ENCODE measurements at regions not wholly inside any gene's neighbourhood (a gene's known extent, or its start where the extent isn't known, plus 50 kb on each side); places are given as distances from the start of the nearest gene placed in this dataset.

GRCh38 chr6:6402006-6402405, 81.5 kb upstream of the F13A1 start:
- no peak overlapping the region for H3K27ac Mint-ChIP-seq
- ATAC-seq: no peak
- no peaks in the 10 kb centered on the region for H3K9me3 Mint-ChIP-seq (ENCODE audit: insufficient read depth)
- H3K4me1 Mint-ChIP-seq (ENCODE audit: low read depth): no peaks in the 10 kb centered on the region
- ChIA-PET CTCF (no interaction called here), POLR2A (no interaction called here)
- H3K4me3 Mint-ChIP-seq: no peak overlapping the region
- peaks cover 9% of the 10 kb centered on the region for H3K27me3 Mint-ChIP-seq (ENCODE audit: low read depth)
- no peaks in the 10 kb centered on the region for H3K36me3 Mint-ChIP-seq (ENCODE audit: low read depth)
- DNase-seq: no peak

- Mint-ChIP-seq H3K36me3 (ENCODE audit: low read depth) (no peaks in the 10 kb centered on the region), H3K9me3 (ENCODE audit: insufficient read depth) (no peaks in the 10 kb centered on the region), H3K4me3 (no peak overlapping the region), H3K27ac (no peak overlapping the region), H3K27me3 (ENCODE audit: low read depth) (peaks cover 7% of the 10 kb centered on the region), H3K4me1 (ENCODE audit: low read depth) (no peaks in the 10 kb centered on the region)
- DNase-seq: no peak
- no peak for ATAC-seq
- CTCF ChIA-PET: no interaction called here
- POLR2A ChIA-PET: no interaction called here
Measured at GRCh38 chr6:6402591-6402990, 82.1 kb upstream of the F13A1 start.

- ATAC-seq (no peak), DNase-seq (no peak)
- CTCF ChIA-PET: no interaction called here
- no peaks in the 10 kb centered on the region for H3K9me3 Mint-ChIP-seq (ENCODE audit: insufficient read depth)
- H3K36me3 Mint-ChIP-seq (ENCODE audit: low read depth): no peaks in the 10 kb centered on the region
- no peak overlapping the region for H3K27ac Mint-ChIP-seq
- no peaks in the 10 kb centered on the region for H3K4me1 Mint-ChIP-seq (ENCODE audit: low read depth)
- peaks cover 7% of the 10 kb centered on the region for H3K27me3 Mint-ChIP-seq (ENCODE audit: low read depth)
- no peak overlapping the region for H3K4me3 Mint-ChIP-seq
- POLR2A ChIA-PET: no interaction called here
Measured at GRCh38 chr6:6405031-6405430, 84.6 kb upstream of the F13A1 start.

GRCh38 chr6:6405997-6406714, 85.7 kb upstream of the F13A1 start:
- no peak overlapping the region for H3K27ac Mint-ChIP-seq
- ChIA-PET POLR2A (no interaction called here), CTCF (no interaction called here)
- no peaks in the 10 kb centered on the region for H3K9me3 Mint-ChIP-seq (ENCODE audit: insufficient read depth)
- H3K4me1 Mint-ChIP-seq (ENCODE audit: low read depth): no peaks in the 10 kb centered on the region
- no peak overlapping the region for H3K4me3 Mint-ChIP-seq
- H3K36me3 Mint-ChIP-seq (ENCODE audit: low read depth): no peaks in the 10 kb centered on the region
- DNase-seq (no peak), ATAC-seq (no peak)
- peaks cover 4% of the 10 kb centered on the region for H3K27me3 Mint-ChIP-seq (ENCODE audit: low read depth)

- ChIA-PET CTCF (interaction anchor here (1.4 kb wide), 1 partner anchor 30 kb away, joined by 3 read pairs; no protein-coding TSS in a partner anchor), POLR2A (no interaction called here)
- peaks cover 2% of the 10 kb centered on the region for H3K27me3 Mint-ChIP-seq (ENCODE audit: low read depth)
Measured at GRCh38 chr6:6406715-6407070, 86.2 kb upstream of the F13A1 start.

GRCh38 chr6:6407071-6407741, 86.7 kb upstream of the F13A1 start:
- Mint-ChIP-seq H3K27ac (no peak overlapping the region), H3K36me3 (ENCODE audit: low read depth) (no peaks in the 10 kb centered on the region), H3K27me3 (ENCODE audit: low read depth) (peaks cover 2% of the 10 kb centered on the region), H3K4me1 (ENCODE audit: low read depth) (no peaks in the 10 kb centered on the region), H3K4me3 (no peak overlapping the region), H3K9me3 (ENCODE audit: insufficient read depth) (no peaks in the 10 kb centered on the region)
- CTCF ChIA-PET: interaction anchor here (1.4 kb wide), 1 partner anchor 29 kb away, joined by 3 read pairs; no protein-coding TSS in a partner anchor
- no peak for ATAC-seq
- DNase-seq: no peak
- POLR2A ChIA-PET: no interaction called here

More at GRCh38 chr6:6406715-6407070, 86.2 kb upstream of the F13A1 start:
- H3K9me3 Mint-ChIP-seq (ENCODE audit: insufficient read depth): no peaks in the 10 kb centered on the region
- H3K36me3 Mint-ChIP-seq (ENCODE audit: low read depth): no peaks in the 10 kb centered on the region
- no peak overlapping the region for H3K27ac Mint-ChIP-seq
- ATAC-seq (no peak), DNase-seq (no peak)
- H3K4me1 Mint-ChIP-seq (ENCODE audit: low read depth): no peaks in the 10 kb centered on the region
- no peak overlapping the region for H3K4me3 Mint-ChIP-seq

- no peak overlapping the region for H3K27ac Mint-ChIP-seq
- H3K4me1 Mint-ChIP-seq (ENCODE audit: low read depth): no peaks in the 10 kb centered on the region
- POLR2A ChIA-PET: interaction anchor here (0.6 kb wide), 1 partner anchor 102 kb away, joined by 3 read pairs; no protein-coding TSS in a partner anchor
- DNase-seq (no peak), ATAC-seq (no peak)
- no peaks in the 10 kb centered on the region for H3K9me3 Mint-ChIP-seq (ENCODE audit: insufficient read depth)
- H3K4me3 Mint-ChIP-seq: no peak overlapping the region
- CTCF ChIA-PET: no interaction called here
- no peaks in the 10 kb centered on the region for H3K36me3 Mint-ChIP-seq (ENCODE audit: low read depth)
- peaks cover 4% of the 10 kb centered on the region for H3K27me3 Mint-ChIP-seq (ENCODE audit: low read depth)
Measured at GRCh38 chr6:6409397-6410030, 89.1 kb upstream of the F13A1 start.

- H3K9me3 Mint-ChIP-seq (ENCODE audit: insufficient read depth): no peaks in the 10 kb centered on the region
- POLR2A ChIA-PET: no interaction called here
- CTCF ChIA-PET: no interaction called here
- DNase-seq (no peak), ATAC-seq (no peak)
- no peaks in the 10 kb centered on the region for H3K36me3 Mint-ChIP-seq (ENCODE audit: low read depth)
- peaks cover 4% of the 10 kb centered on the region for H3K27me3 Mint-ChIP-seq (ENCODE audit: low read depth)
- no peak overlapping the region for H3K4me3 Mint-ChIP-seq
- no peak overlapping the region for H3K27ac Mint-ChIP-seq
- H3K4me1 Mint-ChIP-seq (ENCODE audit: low read depth): no peaks in the 10 kb centered on the region
Measured at GRCh38 chr6:6411115-6411514, 90.7 kb upstream of the F13A1 start.

GRCh38 chr6:6412221-6412620, 91.8 kb upstream of the F13A1 start:
- no peak for DNase-seq
- POLR2A ChIA-PET: no interaction called here
- no peaks in the 10 kb centered on the region for H3K4me1 Mint-ChIP-seq (ENCODE audit: low read depth)

GRCh38 chr6:6412700-6413099, 92.2 kb upstream of the F13A1 start:
- Mint-ChIP-seq H3K36me3 (ENCODE audit: low read depth) (no peaks in the 10 kb centered on the region), H3K4me3 (no peak overlapping the region), H3K9me3 (ENCODE audit: insufficient read depth) (no peaks in the 10 kb centered on the region), H3K27ac (no peak overlapping the region), H3K27me3 (ENCODE audit: low read depth) (peaks cover 4% of the 10 kb centered on the region), H3K4me1 (ENCODE audit: low read depth) (no peaks in the 10 kb centered on the region)
- ChIA-PET CTCF (no interaction called here), POLR2A (no interaction called here)
- DNase-seq: no peak
- ATAC-seq: no peak

More at GRCh38 chr6:6412221-6412620, 91.8 kb upstream of the F13A1 start:
- Mint-ChIP-seq H3K27me3 (ENCODE audit: low read depth) (peaks cover 4% of the 10 kb centered on the region), H3K4me3 (no peak overlapping the region), H3K9me3 (ENCODE audit: insufficient read depth) (no peaks in the 10 kb centered on the region), H3K27ac (no peak overlapping the region), H3K36me3 (ENCODE audit: low read depth) (no peaks in the 10 kb centered on the region)
- CTCF ChIA-PET: no interaction called here
- no peak for ATAC-seq

GRCh38 chr6:6414931-6415330, 94.5 kb upstream of the F13A1 start:
- no peak overlapping the region for H3K4me3 Mint-ChIP-seq
- no peaks in the 10 kb centered on the region for H3K9me3 Mint-ChIP-seq (ENCODE audit: insufficient read depth)
- no peak for DNase-seq
- H3K27me3 Mint-ChIP-seq (ENCODE audit: low read depth): peaks cover 2% of the 10 kb centered on the region
- ChIA-PET CTCF (no interaction called here), POLR2A (no interaction called here)
- no peak for ATAC-seq
- no peaks in the 10 kb centered on the region for H3K4me1 Mint-ChIP-seq (ENCODE audit: low read depth)
- H3K27ac Mint-ChIP-seq: no peak overlapping the region
- no peaks in the 10 kb centered on the region for H3K36me3 Mint-ChIP-seq (ENCODE audit: low read depth)

- H3K4me1 Mint-ChIP-seq (ENCODE audit: low read depth): no peaks in the 10 kb centered on the region
- DNase-seq: no peak
- no peak for ATAC-seq
- ChIA-PET CTCF (no interaction called here), POLR2A (no interaction called here)
- H3K9me3 Mint-ChIP-seq (ENCODE audit: insufficient read depth): no peaks in the 10 kb centered on the region
- no peak overlapping the region for H3K4me3 Mint-ChIP-seq
- no peak overlapping the region for H3K27ac Mint-ChIP-seq
- H3K36me3 Mint-ChIP-seq (ENCODE audit: low read depth): no peaks in the 10 kb centered on the region
- peaks cover 2% of the 10 kb centered on the region for H3K27me3 Mint-ChIP-seq (ENCODE audit: low read depth)
Measured at GRCh38 chr6:6417475-6417874, 97.0 kb upstream of the F13A1 start.
